PFSK-1 (cell line): ENCODE measurements at regions not wholly inside any gene's neighbourhood (a gene's known extent, or its start where the extent isn't known, plus 50 kb on each side); places are given as distances from the start of the nearest gene placed in this dataset.

Experiments used
- FOXP2 ChIP-seq: optimal IDR thresholded peaks from 2 replicates; pipeline ENCODE3; 2011; ENCODE audit warnings: borderline replicate concordance, control low read depth, inconsistent platforms; ENCODE audit not compliant: insufficient read depth; ENCODE audit errors: extremely low read length, extremely low read depth
- POLR2AphosphoS5 ChIP-seq: IDR thresholded peaks from 2 replicates; pipeline ENCODE4 v1.6.1; 2012; ENCODE audit warnings: low read depth, mild to moderate bottlenecking, control low read depth, low read length, moderate library complexity
- SIN3A ChIP-seq: IDR thresholded peaks from 2 replicates; pipeline ENCODE4 v1.6.1; 2012; ENCODE audit warnings: mild to moderate bottlenecking, low read length, moderate library complexity, borderline replicate concordance; ENCODE audit not compliant: insufficient read depth
- TAF1 ChIP-seq: IDR thresholded peaks from 2 replicates; pipeline ENCODE4 v1.6.1; 2012; ENCODE audit warnings: low read length, control low read depth, borderline replicate concordance; ENCODE audit not compliant: insufficient read depth
- TF ChIP-seq, protein P1 (sequence below), 2 experiments: IDR thresholded peaks; 2 replicates each; pipeline versions ENCODE4 v1.6.1 to v1.8.0; 2011 to 2012; ENCODE audit warnings: low read depth in 2 of 2, low read length in 2 of 2, control low read depth in 1 of 2, inconsistent platforms in 1 of 2, mild to moderate bottlenecking in 1 of 2, moderate library complexity in 1 of 2; ENCODE audit not compliant: insufficient read depth in 1 of 2

DNA sequence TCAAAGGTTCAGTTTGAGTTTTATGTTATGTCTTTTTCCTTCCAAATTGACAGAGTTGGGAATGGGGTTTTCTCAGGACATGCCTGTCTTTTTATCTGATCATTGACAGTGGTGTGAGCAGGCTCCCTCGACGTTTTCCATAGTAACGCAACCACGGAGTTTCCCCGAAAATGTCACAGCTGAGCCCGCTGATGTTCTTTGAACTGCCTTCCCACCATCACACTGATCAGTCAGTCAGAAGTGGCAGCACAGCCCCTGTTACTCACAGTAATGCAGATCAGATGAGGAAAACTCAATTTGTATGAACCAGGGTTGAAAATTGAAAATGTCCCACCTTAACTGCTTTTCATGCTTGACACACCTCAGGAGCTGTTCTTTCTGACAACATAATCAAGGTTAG, 210.4 kb downstream of the NECTIN3 start:
- TF ChIP-seq FOXP2, result no peak
- TF ChIP-seq SIN3A, result no peak
- TF ChIP-seq POLR2AphosphoS5, result no peak
- TF ChIP-seq, protein P1, sequence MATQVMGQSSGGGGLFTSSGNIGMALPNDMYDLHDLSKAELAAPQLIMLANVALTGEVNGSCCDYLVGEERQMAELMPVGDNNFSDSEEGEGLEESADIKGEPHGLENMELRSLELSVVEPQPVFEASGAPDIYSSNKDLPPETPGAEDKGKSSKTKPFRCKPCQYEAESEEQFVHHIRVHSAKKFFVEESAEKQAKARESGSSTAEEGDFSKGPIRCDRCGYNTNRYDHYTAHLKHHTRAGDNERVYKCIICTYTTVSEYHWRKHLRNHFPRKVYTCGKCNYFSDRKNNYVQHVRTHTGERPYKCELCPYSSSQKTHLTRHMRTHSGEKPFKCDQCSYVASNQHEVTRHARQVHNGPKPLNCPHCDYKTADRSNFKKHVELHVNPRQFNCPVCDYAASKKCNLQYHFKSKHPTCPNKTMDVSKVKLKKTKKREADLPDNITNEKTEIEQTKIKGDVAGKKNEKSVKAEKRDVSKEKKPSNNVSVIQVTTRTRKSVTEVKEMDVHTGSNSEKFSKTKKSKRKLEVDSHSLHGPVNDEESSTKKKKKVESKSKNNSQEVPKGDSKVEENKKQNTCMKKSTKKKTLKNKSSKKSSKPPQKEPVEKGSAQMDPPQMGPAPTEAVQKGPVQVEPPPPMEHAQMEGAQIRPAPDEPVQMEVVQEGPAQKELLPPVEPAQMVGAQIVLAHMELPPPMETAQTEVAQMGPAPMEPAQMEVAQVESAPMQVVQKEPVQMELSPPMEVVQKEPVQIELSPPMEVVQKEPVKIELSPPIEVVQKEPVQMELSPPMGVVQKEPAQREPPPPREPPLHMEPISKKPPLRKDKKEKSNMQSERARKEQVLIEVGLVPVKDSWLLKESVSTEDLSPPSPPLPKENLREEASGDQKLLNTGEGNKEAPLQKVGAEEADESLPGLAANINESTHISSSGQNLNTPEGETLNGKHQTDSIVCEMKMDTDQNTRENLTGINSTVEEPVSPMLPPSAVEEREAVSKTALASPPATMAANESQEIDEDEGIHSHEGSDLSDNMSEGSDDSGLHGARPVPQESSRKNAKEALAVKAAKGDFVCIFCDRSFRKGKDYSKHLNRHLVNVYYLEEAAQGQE (IDR thresholded peaks at IDR 0.05; ENCODE audit: insufficient read depth in 1 of 2, low read depth in 2 of 2, low read length in 2 of 2), result no peak
- no peak for TF ChIP-seq TAF1
